ENCODE measurements at regions not wholly inside any gene's neighbourhood (a gene's known extent, or its start where the extent isn't known, plus 50 kb on each side); places are given as distances from the start of the nearest gene placed in this dataset.
"Not testable (repeated sequence)": the region's sequence is repeated elsewhere in the genome, so short reads cannot be mapped to it uniquely, and the experiment has no call there.

- no peak for DNase-seq
Observed at GRCh38 chr17:37828651-37829124, 83.8 kb upstream of the HNF1B start.

DNA sequence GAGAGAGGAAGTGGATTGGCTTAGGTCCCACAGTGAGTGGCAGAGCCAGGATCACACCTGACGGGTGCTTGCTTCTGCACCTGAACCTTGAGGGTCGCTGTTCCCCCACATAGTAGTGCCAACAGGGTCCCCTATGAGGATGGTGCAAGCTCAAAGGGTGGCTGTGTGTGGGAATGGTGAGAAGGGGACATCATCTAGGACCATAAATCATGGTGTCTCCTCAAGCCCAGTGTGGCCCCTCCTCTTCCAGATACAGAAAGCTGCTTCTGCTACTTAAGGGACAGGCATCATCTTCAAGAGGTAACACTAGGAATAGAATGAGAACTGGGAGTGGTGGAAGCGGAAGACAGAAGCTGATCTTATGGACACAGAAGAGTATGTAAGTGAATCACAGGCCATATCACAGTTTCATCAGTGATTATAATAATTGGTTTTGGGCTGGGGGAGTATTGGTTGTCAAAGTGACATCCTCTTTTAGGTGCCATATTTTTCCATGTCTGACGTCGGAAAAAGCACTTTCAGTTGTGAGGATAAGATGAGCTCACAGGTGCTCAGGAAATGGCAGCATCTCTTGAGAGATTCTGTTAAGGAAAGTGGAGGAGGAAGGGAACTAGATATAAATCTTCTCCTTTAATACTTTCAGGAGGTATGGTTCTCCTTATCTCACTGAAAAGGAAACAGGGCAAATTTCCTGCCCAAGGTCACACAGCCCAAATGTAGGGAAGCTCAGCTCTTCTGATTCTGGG lies 83.2 kb upstream of the HNF1B start:
- DNase-seq: no peak

- no peak for DNase-seq
Observed at GRCh38 chr17:37826497-37827430, 81.9 kb upstream of the HNF1B start.

DNA sequence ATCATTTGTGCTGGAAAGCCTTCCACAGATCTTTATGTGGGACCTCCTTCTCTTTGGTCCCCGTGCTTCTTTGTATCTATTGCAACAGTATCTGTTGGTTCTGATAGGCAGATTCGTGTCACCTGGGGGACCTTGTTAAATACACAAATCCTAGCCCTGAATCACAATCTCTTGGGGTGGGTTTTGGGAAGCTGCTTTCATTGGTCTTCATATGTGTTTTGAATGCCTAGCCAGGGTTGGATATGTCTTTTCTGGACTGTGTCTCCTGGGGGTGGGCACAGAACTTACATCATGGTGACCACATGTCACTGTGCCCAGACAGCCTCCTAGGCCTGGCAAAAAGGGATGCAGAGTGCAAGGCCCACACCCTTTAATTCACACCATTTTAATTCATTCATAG lies 81.0 kb upstream of the HNF1B start:
- DNase-seq: no peak

DNA sequence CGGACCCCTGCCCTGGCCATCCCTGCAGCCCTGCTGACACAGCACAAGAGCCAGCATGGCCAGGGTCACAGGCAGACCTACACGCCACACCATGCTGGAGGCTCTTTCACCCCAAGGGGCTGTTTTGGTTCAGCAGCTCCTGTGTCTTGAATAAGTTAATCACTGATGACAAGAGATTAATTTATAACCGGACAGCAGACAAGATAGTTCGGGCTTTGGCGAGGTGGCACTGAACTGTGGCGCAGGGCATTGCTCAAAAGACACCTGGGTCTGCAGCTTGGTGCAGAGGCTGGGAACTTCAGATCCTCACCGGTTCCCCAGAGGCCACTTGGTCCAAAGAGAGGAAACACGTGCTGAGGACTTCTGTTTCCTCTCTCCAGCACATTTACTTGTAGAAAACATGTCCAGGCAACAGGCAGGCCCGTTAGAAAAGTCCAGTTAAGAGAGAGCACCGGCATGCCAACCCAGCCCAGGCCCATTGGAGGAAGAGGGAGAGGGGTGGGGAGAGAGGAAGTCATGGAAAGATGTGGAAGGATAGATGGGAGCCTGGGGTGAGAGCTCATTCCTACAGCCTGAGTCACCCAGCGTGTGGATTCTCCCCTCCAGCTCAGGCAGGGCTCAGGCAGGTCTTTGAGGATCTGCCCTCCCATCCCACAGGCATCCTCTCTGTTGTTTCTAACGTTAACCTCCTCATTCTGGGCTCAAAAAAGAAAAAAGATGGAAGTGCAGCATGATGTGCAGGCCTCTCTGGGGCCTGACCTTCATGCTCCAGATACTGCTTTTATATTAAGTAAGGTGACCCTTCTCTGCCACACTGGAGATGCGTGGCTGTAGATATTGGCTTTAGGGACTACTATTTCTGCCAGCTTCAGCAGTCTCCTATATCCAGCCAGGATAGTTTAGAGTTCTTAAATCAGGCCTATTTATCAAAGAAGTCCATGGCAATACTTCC lies 80.0 kb upstream of the HNF1B start:
- DNase-seq: no peak

DNA sequence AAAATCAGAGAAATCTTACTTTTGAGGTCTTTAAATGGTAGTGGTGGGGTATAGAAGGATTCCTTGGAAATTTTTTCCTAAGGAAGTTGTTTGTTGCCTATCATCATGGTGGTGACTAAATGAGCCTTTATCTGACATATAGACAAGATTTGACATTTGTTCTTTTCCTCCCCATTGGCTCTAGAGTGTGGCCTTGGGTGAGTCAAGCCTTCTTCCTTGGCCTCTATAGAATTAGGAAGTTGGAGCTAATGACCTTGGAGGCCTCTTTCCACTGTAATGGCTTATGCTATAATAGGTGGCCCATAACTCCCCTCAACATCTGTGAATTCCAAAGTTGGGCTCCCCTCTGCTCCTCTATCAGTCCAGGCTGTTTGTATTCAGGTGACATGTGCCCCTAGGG lies 79.1 kb upstream of the HNF1B start:
- DNase-seq: no peak

DNA sequence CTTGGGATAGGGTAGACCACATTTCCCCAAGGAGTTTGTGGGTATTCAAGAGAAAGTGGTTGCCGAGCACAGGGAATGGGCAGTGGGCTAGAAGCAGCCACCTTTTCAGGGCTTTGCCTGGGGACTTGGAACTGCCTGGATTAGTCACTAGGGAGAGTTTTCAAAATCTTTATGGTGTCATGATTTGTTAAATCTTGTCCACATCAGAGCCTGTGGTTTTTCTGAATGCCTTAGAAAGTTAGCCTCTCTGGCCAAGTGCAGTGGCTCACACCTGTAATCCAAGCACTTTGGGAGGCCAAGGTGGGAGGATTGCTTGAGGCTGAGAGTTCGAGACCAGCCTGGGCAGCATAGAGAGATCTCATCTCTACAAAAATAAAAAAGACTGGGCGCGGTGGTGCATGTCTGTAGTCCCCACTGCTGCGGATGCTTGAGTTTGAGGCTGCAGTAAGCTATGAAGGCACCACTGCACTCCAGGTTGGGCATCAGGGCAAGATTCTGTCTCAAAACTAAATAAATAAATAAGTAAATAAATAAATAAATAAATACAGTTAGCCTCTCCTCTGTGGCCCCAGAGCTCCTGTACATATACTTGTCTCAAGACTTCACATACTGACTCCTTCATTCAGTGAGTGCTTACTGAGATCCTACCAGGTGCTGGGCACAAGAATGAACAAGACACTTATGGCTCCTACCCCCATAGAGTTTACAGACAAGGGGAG lies 76.3 kb upstream of the HNF1B start:
- DNase-seq: no peak

DNA sequence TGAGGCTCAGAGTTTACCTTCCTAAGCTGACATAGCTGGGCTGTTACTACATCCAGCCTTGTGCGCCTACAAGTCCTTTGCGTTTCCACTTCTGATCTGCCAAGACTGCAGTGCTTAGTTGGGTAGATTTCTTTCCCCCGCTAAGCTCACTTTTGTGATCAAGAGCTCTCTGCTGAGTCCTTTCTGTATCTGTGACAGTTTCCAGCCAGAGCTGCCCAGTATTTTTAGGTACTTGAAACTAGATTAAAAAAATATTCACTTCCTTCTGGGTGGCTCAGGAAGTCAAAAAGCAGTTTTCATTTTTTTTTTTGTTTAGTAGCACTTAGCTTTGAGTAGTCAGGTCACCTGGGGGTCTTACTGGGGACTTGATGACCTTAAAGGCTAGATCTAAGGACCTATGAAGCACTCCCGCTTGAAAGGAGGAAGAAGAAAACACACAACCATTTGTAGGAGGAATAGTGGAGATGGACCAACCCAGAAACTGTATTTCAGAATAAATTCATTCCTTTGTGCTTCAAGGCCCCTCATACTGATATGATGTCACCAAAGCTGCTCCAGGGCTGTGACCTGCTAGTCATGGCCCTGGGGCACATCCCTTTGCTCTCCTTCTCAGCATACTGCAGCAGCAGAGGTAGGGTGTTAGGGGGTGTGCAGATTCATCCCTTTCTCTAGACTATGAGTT lies 75.6 kb upstream of the HNF1B start:
- DNase-seq: no peak

GRCh38 chr17:37818689-37819088 lies 73.8 kb upstream of the HNF1B start:
- no peak for DNase-seq

GRCh38 chr17:37816950-37817349 lies 72.1 kb upstream of the HNF1B start:
- no peak for DNase-seq

DNA sequence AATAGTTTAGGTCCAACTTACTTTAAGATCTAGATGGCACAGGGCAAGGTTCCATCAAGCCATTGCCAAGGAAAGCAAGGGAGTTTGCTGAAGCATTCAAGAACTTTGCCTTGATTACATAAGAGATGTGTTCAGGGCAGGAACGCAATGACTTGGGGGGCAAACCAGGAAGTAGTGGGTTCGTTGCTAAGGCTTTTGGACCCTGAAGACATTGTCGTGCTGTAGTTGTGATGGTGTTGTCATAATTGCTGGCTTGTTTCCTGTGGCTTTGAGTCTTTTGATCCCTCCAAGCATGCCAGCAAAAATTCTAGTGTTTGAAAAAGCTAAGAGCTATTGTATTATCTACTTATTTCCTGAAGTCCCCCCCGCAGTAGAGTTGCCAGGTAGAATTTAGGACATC lies 70.7 kb upstream of the HNF1B start:
- no peak for DNase-seq

GRCh38 chr17:37813751-37814150 lies 68.9 kb upstream of the HNF1B start:
- no peak for DNase-seq

GRCh38 chr17:37808846-37809245 lies 64.0 kb upstream of the HNF1B start:
- DNase-seq: not testable (repeated sequence)

DNA sequence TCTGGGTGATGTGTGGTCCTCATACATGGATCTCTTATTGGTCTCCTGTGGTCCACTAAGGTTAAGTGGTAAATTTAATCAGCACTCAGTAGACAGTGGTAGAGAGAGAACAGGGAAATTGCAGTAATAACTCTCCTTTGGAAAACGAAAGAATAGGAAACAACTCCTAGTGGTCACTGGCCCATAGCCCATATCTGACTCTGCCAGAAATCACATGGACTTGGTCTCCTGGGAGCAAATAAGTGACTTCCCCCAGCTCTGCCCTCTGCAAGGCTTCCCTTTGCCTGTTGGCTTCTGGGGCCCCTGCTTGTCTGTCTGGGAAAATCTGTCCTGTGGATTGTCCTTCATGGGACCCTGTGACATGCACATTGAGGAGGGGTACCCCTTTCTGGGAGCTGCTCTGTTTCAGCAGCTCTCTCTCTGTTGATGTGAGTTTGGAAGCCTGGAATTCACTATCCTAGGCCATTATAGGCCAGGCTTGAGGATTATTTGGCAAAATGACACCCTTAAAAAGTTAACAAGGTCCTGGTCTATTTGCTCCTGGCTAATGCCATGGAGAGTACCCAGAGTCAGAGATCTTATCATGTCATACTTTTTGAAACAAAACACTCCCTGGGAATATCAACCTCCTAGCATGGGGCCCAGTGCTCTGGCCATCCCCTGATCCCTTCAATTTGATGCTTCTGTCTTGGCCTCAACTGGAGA lies 58.0 kb upstream of the HNF1B start:
- no peak for DNase-seq

DNA sequence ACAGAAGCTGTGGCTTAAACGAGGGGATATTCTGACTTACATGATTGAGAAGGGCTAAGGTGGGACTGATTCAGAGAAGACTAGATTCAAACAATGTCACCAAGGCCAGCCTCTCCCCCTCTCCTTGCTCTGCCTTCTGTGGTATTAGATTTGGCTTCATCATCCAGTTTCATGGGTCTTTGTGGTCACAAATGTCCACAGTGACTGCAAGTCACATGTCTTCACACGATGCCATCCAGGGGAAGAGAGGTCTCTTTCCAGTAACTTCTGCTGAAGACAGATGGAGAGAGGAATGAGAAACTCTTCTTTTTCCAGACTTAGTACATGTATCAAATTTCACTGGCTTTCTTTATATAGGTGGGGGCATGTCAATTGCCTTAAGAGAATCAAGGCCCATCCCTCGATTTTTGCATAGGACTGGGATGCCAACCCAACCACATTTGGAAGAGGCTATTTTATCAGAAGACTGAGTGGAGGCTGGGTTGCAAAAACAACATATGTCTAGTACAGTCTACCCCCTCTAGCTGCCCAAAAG lies 57.3 kb upstream of the HNF1B start:
- DNase-seq: no peak

DNA sequence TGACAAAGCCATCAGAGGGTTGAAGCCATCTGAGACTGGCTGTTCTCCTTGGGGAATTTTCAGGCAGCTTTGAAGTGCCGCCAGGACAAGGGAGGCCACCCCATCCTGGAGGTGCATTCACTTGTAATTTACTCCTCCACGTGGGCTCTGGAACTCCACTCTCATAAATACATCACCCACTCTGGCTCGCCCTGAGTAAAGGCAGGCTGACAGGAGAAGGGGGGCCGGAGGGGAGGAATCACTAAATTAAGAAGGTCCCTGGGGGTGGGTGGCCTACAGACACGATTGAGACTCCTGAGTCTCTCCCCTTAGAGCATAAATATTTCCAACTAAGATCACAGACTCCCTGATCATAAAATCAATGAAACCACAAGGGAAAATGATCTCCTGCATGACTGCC lies 56.3 kb upstream of the HNF1B start:
- DNase-seq: peak; percentile 54

DNA sequence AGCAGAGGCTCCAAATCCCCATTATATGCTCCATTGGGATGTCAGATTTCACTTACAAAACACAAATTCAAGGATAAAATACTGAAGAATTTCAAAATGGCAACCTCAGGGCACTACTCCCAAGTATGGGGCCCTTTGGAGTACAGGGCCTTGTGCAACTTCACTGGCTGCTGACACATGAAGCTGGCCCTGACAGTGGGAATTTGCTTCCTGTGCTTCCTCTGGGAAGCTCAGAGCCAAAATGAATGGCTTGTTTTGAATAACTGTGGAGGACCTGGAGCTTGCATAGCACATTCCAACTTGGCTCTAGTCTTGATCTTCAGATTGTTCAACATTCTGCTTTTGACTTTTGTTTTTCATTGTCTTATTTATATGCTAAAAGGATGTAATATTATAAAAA lies 52.3 kb upstream of the HNF1B start:
- no peak for DNase-seq

GRCh38 chr17:37796076-37796475 lies 51.2 kb upstream of the HNF1B start:
- no peak for DNase-seq
